NCI-H2107 (cell line): ENCODE measurements at regions not wholly inside any gene's neighbourhood (a gene's known extent, or its start where the extent isn't known, plus 50 kb on each side); places are given as distances from the start of the nearest gene placed in this dataset.

Source experiments
- DNase-seq: peaks from one replicate; lab custom pipeline; 2025; lab: John Stamatoyannopoulos, UW

DNA sequence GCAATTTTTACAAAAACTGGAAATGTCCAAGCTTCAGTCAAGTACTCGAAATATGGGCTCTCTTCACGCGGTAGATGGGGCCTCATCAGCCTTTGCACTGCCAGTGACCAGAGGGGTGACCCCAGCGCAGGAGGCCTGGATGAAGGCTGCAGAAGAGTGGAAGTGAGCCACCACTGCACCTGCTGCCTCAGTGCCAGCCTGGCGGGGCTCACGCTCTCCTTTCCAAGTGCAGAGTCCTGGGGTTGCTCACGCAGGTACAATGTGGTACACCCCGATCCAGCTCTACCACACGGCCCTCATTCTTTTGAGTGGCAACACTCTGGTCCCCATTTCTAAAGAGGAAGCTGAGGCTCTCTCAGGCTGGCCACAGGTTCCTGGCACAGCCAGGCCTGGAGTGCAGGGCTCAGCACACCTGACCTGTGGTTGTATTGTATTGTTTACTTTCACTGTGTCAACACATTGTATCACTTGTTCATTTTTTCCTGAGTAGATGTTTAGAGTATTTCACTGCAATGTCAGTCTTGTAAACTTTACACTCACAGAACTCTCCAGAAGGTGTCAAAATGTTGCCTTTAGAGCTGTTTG lies 97.3 kb upstream of the SOX1 start:
- DNase-seq = no peak

DNA sequence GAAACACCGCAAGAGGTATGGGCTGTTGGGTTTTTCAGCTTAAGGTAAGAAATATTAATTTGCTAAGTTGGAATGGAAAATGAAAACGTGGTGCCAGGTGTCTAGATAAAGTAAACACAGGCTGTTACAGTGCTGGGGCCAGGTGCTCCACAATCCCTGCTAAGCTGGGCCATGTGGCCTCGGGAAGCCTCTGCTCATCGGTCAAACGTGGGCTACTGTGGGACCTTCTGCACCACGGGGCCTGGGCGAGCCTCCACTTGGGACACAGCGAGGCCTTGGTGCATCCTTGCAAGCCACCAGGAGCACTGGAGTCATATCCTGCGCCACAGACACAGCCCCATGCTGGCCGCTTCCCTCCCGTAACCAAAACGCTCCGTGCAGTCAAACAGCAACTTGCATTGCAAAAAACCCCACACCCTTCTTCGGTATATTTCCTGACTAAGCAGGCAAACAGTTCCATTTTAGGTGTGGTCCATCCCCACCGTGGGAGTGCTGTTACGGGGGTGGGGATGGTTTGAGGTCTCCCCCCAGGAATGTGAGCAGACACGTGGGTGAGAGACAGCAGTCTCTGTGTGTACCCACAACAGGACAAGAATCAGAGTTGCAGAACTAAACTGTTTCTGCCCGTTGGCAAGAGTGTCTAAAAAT lies 96.3 kb upstream of the SOX1 start:
- no peak for DNase-seq

DNA sequence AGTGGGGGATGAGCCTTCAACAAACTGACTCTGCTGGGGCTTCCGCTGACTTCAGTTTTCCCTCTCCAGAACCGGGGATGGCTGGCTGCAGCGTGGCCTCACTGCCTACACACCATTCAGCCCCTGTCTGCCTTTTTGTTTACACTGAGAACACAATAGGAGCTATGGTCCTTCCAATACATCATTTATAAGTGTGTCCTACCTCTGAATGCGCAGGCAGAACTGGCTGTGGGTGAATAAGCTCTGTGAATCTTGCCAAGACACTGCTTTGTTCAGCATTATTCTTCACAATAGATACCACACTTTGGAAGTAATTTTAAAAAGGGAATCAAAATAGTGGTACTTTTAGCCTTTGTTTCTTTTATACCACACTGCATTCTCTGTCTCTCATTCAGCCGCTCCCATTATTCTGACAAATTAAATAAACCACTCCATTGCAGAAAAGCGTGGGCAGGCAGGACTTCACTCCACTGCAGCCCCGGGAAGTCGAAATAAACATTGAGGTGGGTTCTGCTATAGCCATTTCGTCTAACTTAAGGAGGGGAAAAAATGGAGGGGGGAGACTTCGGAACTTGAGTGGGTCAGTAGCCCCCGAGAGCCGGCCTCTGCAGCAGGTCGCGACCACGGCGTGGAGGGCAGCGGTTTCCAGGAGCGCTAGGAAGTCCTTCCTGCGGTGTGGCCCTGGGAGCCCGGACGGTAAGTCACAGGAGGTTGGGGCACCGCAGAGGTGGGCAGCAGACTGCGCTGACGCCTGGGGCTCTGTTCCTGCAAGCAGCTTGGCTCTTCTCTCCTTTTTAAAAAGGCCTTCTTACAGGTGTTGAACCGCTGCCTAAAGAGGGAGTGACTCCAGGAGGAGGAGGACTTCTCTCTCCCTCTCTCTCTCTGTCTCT lies 94.8 kb upstream of the SOX1 start:
- no peak for DNase-seq

DNA sequence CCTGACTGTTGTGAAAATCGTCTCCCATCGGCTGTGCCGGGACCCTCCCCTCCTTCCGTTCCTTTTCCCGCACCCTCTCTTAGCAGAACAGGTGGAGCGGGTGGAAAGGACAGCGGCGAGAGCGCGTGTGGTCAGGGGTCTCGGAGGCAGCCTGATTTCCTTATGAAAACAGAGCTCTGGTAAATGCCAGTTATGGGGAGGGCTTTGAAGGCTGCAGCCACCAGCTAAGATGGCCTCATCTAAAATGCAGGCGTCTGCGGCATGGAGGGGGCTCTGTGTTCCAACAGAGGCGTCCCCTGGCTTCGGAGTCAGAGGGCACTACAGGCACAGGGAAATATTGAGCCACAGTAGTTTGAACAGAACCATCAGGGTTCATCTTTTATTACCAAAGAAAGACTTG lies 93.8 kb upstream of the SOX1 start:
- no peak for DNase-seq

GRCh38 chr13:111973605-111974340 lies 93.2 kb upstream of the SOX1 start:
- DNase-seq = no peak

DNA sequence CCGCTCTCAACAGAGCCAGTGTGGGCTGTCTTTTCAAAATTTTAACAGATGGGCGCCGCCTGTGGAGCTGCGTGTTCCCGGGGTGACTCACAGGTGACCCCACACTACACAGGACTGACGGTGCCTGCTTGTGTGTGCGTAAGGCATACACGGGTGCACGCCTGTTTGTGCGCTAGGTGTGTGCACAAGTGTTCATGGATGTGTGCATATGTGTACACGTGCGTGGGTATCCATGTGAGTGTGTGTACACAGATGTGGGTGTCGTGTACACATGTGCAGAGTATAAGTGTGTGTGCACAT lies 92.7 kb upstream of the SOX1 start:
- no peak for DNase-seq

GRCh38 chr13:111975539-111976473 lies 91.1 kb upstream of the SOX1 start:
- no peak for DNase-seq

DNA sequence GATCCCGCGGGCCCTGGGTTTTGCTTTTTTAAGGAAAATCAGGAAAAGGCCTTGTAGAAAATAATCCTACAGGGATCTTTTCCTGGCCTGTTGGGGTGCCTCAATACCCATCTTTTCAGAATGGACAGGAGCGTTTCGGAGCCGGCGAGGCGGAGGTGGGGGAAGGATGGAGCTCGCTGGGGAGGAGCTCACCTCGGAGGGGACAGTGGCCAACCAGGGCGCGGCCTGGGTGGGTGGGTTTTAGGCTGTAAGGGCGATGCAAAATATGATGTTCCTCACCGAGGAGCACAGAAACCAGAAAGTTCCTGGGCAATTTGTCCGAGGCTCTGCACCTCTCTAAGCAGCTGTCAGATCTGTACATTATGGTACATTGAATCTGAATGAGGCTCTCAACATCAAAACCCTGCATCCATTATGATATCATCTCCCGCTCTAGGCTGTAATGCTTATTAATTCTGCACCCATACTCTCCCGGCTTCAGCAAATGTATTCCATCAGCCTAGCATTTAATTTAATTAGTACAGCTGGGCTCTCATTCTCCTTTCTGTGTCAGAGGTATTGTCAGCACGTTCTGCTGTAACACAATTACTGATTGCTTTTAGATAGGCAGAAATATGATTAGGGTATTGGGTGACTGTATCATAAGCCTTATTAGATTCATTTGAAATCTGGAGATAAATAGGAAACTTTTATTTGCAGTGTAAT lies 90.3 kb upstream of the SOX1 start:
- DNase-seq = no peak

DNA sequence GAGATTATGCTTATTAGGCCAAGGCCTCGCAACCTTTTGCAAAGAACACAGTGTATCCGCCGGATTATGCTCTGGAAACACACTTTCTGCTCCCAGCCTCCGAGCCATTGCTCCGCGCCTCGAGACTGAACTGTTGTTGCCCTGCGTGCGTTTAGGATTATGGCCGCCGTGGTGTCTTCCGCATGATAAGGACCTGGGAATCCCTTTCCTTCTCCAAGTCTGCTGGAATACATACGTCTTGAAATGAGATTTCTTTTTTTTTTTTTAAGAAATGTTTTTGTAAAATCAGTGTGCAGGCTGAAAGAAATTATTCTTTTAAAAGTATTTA lies 89.8 kb upstream of the SOX1 start:
- no peak for DNase-seq

GRCh38 chr13:111978546-111978945 lies 88.4 kb upstream of the SOX1 start:
- DNase-seq = no peak

- DNase-seq = no peak
These were observed 86.6 kb upstream of the SOX1 start for GRCh38 chr13:111980146-111980929.

GRCh38 chr13:111981006-111981405 lies 85.9 kb upstream of the SOX1 start:
- no peak for DNase-seq

DNA sequence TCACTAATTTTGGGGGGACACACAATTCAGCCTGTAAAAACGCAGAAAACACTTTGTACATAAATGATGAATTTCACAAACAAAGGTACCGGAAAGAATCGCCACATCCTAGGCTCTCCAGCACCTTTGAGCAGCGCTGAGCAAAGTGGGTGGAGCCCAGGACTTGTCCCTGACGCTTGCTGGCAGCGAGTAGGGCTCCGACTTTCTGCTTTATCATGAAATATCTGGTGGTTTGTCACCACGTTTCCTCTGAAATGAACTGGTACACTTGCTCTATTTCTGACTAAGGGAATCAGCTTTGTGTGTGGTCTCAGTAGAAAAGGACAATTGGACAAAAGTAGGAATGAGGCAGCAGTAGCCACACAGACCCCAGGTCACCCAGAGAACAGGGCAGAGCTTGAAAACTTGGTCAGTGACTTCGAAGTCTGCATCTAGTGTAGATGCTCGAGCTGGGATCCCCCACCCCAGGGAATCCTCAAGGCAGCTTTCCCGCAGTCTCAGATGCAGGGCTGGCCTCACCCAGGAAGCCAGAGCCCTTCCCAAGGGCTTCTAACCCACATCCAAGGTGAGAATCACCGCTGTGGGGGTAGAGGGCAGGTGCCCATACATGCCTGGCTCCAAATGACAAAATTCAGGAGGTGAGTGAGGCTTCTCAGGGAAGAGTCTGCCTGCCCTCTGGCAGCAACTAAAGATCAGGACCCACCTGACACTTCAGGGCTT lies 85.3 kb upstream of the SOX1 start:
- DNase-seq = no peak

DNA sequence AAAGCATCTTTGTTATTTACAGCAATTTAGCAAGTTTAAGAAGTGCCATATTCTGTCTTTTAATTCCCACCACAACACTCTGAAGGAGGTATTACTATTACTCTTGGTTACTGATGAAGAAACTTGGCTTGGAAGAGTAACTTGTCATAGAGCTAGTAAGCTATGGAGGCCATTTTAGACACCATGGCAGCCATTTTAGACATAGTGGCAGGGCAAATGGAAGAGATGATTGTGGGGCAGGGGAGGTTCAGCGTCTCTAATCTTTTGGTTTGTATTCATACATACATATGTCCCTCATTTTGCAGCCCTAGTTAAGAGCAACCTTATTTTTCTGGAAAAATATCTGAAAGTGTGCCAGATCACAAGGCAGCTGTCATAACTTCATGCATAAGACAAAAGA lies 82.6 kb upstream of the SOX1 start:
- DNase-seq = no peak

GRCh38 chr13:111990362-111990761 lies 76.6 kb upstream of the SOX1 start:
- DNase-seq = no peak

GRCh38 chr13:111992911-111993310 lies 74.0 kb upstream of the SOX1 start:
- DNase-seq = no peak

- no peak for DNase-seq
These were observed 73.3 kb upstream of the SOX1 start for GRCh38 chr13:111993691-111994090.

- DNase-seq = no peak
These were observed 72.4 kb upstream of the SOX1 start for GRCh38 chr13:111994578-111994977.

GRCh38 chr13:111999352-111999751 lies 67.6 kb upstream of the SOX1 start:
- DNase-seq = no peak

DNA sequence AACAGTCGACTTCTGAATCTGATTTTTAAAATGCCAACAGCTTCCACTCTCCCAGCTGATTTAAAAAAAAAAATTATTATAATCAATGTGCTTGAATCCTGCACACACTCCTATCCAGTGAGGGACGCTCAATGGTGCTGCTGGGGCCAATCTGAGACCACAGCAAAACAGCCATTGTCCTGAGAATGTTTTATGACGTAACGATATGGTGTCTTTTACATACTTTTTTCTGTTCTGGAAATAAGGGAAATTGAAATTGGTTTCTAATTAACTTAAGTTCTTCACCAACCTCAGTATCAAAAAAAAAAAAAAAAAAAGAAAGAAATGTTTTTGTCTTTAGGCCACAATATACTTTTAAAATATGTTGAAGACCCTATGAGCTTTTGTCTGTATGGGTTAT lies 66.1 kb upstream of the SOX1 start:
- no peak for DNase-seq
